Gastrocnemius medialis (tissue), 4 donors: ENCODE measurements at regions not wholly inside any gene's neighbourhood (a gene's known extent, or its start where the extent isn't known, plus 50 kb on each side); places are given as distances from the start of the nearest gene placed in this dataset.

Source experiments
- ATAC-seq, 2 donors: fragments of 150-250 bp; one replicate each; pipeline ENCODE4 v1.9.1; 2016
- DNase-seq, 2 donors: peaks; one replicate each; pipeline ENCODE4 v3.0.0-alpha.2; 2019
- H3K27ac ChIP-seq, 4 donors: fragments of 200-600 bp; sonication (generic); 1 replicate in 1 of 4; 2 replicates in 3 of 4; pipeline ENCODE4 v1.5.1; 2016 to 2018; ENCODE audit warnings: mild to moderate bottlenecking in 2 of 4, moderate library complexity in 1 of 4
- H3K27me3 ChIP-seq, 3 donors: fragments of 200-600 bp; sonication (generic) in 2 of 3; 1 replicate in 1 of 3; 2 replicates in 2 of 3; pipeline versions ENCODE4 v1.5.1 to v1.6.0; 2016 to 2019; ENCODE audit warnings: mild to moderate bottlenecking in 1 of 3, moderate library complexity in 1 of 3
- H3K36me3 ChIP-seq, 2 donors: fragments of 200-600 bp; sonication (generic) in 1 of 2; one replicate each; pipeline ENCODE4 v1.5.1; 2017 to 2018
- H3K4me1 ChIP-seq, 2 donors: fragments of 200-600 bp; sonication (generic) in 1 of 2; one replicate each; pipeline ENCODE4 v1.5.1; 2016 to 2017; ENCODE audit warnings: mild to moderate bottlenecking in 2 of 2
- H3K4me3 ChIP-seq, 4 donors: fragments of 200-600 bp; sonication (generic) in 3 of 4; 1 replicate in 1 of 4; 2 replicates in 3 of 4; pipeline ENCODE4 v1.5.1; 2016 to 2019; ENCODE audit warnings: mild to moderate bottlenecking in 2 of 4
- H3K9me3 ChIP-seq, 3 donors: fragments of 200-600 bp; sonication (generic) in 2 of 3; 1 replicate in 1 of 3; 2 replicates in 2 of 3; pipeline ENCODE4 v1.5.1; 2016 to 2019
- CTCF ChIP-seq, 5 experiments: fragments of 450-650 bp in 3 of 5; fragments of 200-600 bp in 2 of 5; sonication (generic) in 2 of 5; IDR thresholded peaks in 4 of 5; conservative IDR thresholded peaks in 1 of 5; 1 replicate in 4 of 5; 2 replicates in 1 of 5; pipeline ENCODE4 v1.5.1; 2016 to 2019; ENCODE audit warnings: antibody characterized with exemption in 5 of 5, mild to moderate bottlenecking in 3 of 5, moderate library complexity in 3 of 5
- POLR2A ChIP-seq, 2 donors: fragments of 450-650 bp; IDR thresholded peaks; one replicate each; pipeline ENCODE4 v1.6.1; 2017; ENCODE audit warnings: antibody characterized with exemption in 2 of 2, mild to moderate bottlenecking in 2 of 2, moderate library complexity in 2 of 2
- in situ Hi-C, 4 donors: fragments of 200-750 bp; cut with MboI; loops; one replicate each; pipeline versions ENCODE4 v1.15.0 to v1.8.0; 2017; ENCODE audit warnings: low sequenced_read_pairs in 4 of 4
- intact Hi-C: fragments of 100-400 bp; cut with DNase I; formaldehyde crosslinking; loops from one replicate; pipeline ENCODE4 v1.15.1; 2023; ENCODE audit warnings: low total_unique reads

- H3K27me3 ChIP-seq, result no peaks in the 10 kb centered on the region
- in situ Hi-C loops (no loop called here), intact Hi-C loops (no loop called here)
- ATAC-seq, result no peak
- no peaks in the 10 kb centered on the region for H3K9me3 ChIP-seq
- TF ChIP-seq POLR2A (IDR thresholded peaks at IDR 0.05) (no peak), CTCF (IDR thresholded peaks at IDR 0.05 in 4 of 5, conservative IDR thresholded peaks at IDR 0.05 in 1 of 5) (no peak)
- no peak overlapping the region for H3K27ac ChIP-seq
- H3K36me3 ChIP-seq, result no peaks in the 10 kb centered on the region
- no peak for DNase-seq
- H3K4me1 ChIP-seq, result no peaks in the 10 kb centered on the region
- H3K4me3 ChIP-seq, result no peak overlapping the region
These were observed 70.5 kb downstream of the CHST2 start for GRCh38 chr3:143190101-143190500.

GRCh38 chr3:143192193-143192592, 72.6 kb downstream of the CHST2 start:
- ATAC-seq (no peak), DNase-seq (no peak)
- no peaks in the 10 kb centered on the region for H3K36me3 ChIP-seq
- in situ Hi-C loops (no loop called here), intact Hi-C loops (no loop called here)
- no peaks in the 10 kb centered on the region for H3K9me3 ChIP-seq
- H3K4me3 ChIP-seq, result no peak overlapping the region
- no peak overlapping the region for H3K27ac ChIP-seq
- TF ChIP-seq POLR2A (IDR thresholded peaks at IDR 0.05) (no peak), CTCF (IDR thresholded peaks at IDR 0.05 in 4 of 5, conservative IDR thresholded peaks at IDR 0.05 in 1 of 5) (no peak)
- H3K4me1 ChIP-seq, result no peaks in the 10 kb centered on the region
- H3K27me3 ChIP-seq, result no peaks in the 10 kb centered on the region

GRCh38 chr3:143200001-143200924, 80.7 kb downstream of the CHST2 start:
- no peak overlapping the region for H3K27ac ChIP-seq
- H3K27me3 ChIP-seq, result no peaks in the 10 kb centered on the region
- TF ChIP-seq POLR2A (IDR thresholded peaks at IDR 0.05) (no peak), CTCF (IDR thresholded peaks at IDR 0.05 in 4 of 5, conservative IDR thresholded peaks at IDR 0.05 in 1 of 5) (no peak)
- H3K36me3 ChIP-seq, result no peaks in the 10 kb centered on the region
- ATAC-seq (no peak), DNase-seq (no peak)
- in situ Hi-C loops (no loop called here), intact Hi-C loops (no loop called here)
- H3K4me1 ChIP-seq, result no peaks in the 10 kb centered on the region
- no peak overlapping the region for H3K4me3 ChIP-seq
- no peaks in the 10 kb centered on the region for H3K9me3 ChIP-seq

GRCh38 chr3:143201045-143201444, 81.5 kb downstream of the CHST2 start:
- intact Hi-C loops (no loop called here), in situ Hi-C loops (no loop called here)
- no peak overlapping the region for H3K4me3 ChIP-seq
- ATAC-seq (no peak), DNase-seq (no peak)
- TF ChIP-seq POLR2A (IDR thresholded peaks at IDR 0.05), result no peak
- TF ChIP-seq CTCF (IDR thresholded peaks at IDR 0.05 in 4 of 5, conservative IDR thresholded peaks at IDR 0.05 in 1 of 5), result no peak
- no peaks in the 10 kb centered on the region for H3K36me3 ChIP-seq
- H3K4me1 ChIP-seq, result no peaks in the 10 kb centered on the region
- H3K27ac ChIP-seq, result no peak overlapping the region
- no peaks in the 10 kb centered on the region for H3K27me3 ChIP-seq
- H3K9me3 ChIP-seq, result no peaks in the 10 kb centered on the region
